Liver (tissue), 8 donors: ENCODE measurements at regions not wholly inside any gene's neighbourhood (a gene's known extent, or its start where the extent isn't known, plus 50 kb on each side); places are given as distances from the start of the nearest gene placed in this dataset.

Experiments
- DNase-seq: peaks from one replicate; pipeline ENCODE4 v3.0.0-alpha.2; 2017; ENCODE audit warnings: low spot score
- H3K27ac ChIP-seq, 2 donors: one replicate each; pipeline ENCODE4 v1.7.0; 2013; ENCODE audit warnings: inconsistent platforms in 2 of 2, low read length in 2 of 2, control low read depth in 1 of 2, low read depth in 1 of 2, mild to moderate bottlenecking in 1 of 2
- H3K27me3 ChIP-seq, 4 donors: one replicate each; pipeline versions ENCODE4 v1.6.1 to v1.7.0; 2013; ENCODE audit warnings: low read length in 3 of 4, inconsistent platforms in 1 of 4, mild to moderate bottlenecking in 1 of 4, moderate library complexity in 1 of 4; ENCODE audit not compliant: control insufficient read depth in 4 of 4, insufficient read depth in 4 of 4
- H3K36me3 ChIP-seq, 4 donors: one replicate each; pipeline versions ENCODE4 v1.6.1 to v1.7.0; 2013; ENCODE audit warnings: low read length in 3 of 4, mild to moderate bottlenecking in 3 of 4, low read depth in 1 of 4, moderate library complexity in 1 of 4; ENCODE audit not compliant: control insufficient read depth in 4 of 4, insufficient read depth in 3 of 4
- H3K4me1 ChIP-seq, 4 donors: one replicate each; pipeline versions ENCODE4 v1.6.1 to v1.7.0; 2013; ENCODE audit warnings: low read length in 3 of 4, mild to moderate bottlenecking in 3 of 4, moderate library complexity in 1 of 4; ENCODE audit not compliant: control insufficient read depth in 4 of 4, insufficient read depth in 4 of 4
- H3K4me3 ChIP-seq, 3 donors: one replicate each; pipeline versions ENCODE4 v1.6.1 to v1.7.0; 2013; ENCODE audit warnings: low read length in 3 of 3, control low read depth in 1 of 3, low read depth in 1 of 3, mild to moderate bottlenecking in 1 of 3
- H3K9ac ChIP-seq, 2 donors: one replicate each; pipeline ENCODE4 v1.7.0; 2013; ENCODE audit warnings: low read length in 2 of 2, mild to moderate bottlenecking in 2 of 2, moderate library complexity in 2 of 2, control low read depth in 1 of 2, low read depth in 1 of 2
- H3K9me3 ChIP-seq, 4 donors: one replicate each; pipeline versions ENCODE4 v1.6.1 to v1.7.0; 2013; ENCODE audit warnings: low read length in 3 of 4; ENCODE audit not compliant: control insufficient read depth in 4 of 4
- EGR1 ChIP-seq, 2 donors: IDR thresholded peaks; 2 replicates each; pipeline ENCODE4 v1.6.1; 2016 to 2018; ENCODE audit warnings: antibody characterized with exemption in 2 of 2, low read depth in 2 of 2
- FOXA1 ChIP-seq: IDR thresholded peaks from 2 replicates; pipeline ENCODE4 v1.6.1; 2016; ENCODE audit warnings: antibody characterized with exemption
- FOXA2 ChIP-seq: IDR thresholded peaks from 2 replicates; pipeline ENCODE4 v1.6.1; 2016; ENCODE audit warnings: antibody characterized with exemption
- GABPA ChIP-seq, 2 donors: IDR thresholded peaks in 1 of 2; conservative IDR thresholded peaks in 1 of 2; 2 replicates each; pipeline ENCODE4 v1.6.1; 2016; ENCODE audit warnings: antibody characterized with exemption in 2 of 2, mild to moderate bottlenecking in 1 of 2, moderate library complexity in 1 of 2
- HNF4A ChIP-seq, 2 donors: conservative IDR thresholded peaks; 2 replicates each; pipeline ENCODE4 v1.6.1; 2016; ENCODE audit warnings: antibody characterized with exemption in 2 of 2, mild to moderate bottlenecking in 2 of 2
- HNF4G ChIP-seq: IDR thresholded peaks from 2 replicates; pipeline ENCODE4 v1.6.1; 2016; ENCODE audit warnings: antibody characterized with exemption
- JUND ChIP-seq, 2 donors: IDR thresholded peaks; 2 replicates each; pipeline ENCODE4 v1.6.1; 2016; ENCODE audit warnings: antibody characterized with exemption in 2 of 2
- NR2F2 ChIP-seq: IDR thresholded peaks from 2 replicates; pipeline ENCODE4 v1.6.1; 2016; ENCODE audit warnings: antibody characterized with exemption
- RAD21 ChIP-seq, 2 donors: IDR thresholded peaks; 2 replicates each; pipeline ENCODE4 v1.6.1; 2016; ENCODE audit warnings: antibody characterized with exemption in 2 of 2, mild to moderate bottlenecking in 2 of 2
- RXRA ChIP-seq, 2 donors: IDR thresholded peaks; 2 replicates each; pipeline ENCODE4 v1.6.1; 2017 to 2018; ENCODE audit warnings: antibody characterized with exemption in 2 of 2, mild to moderate bottlenecking in 1 of 2
- SP1 ChIP-seq: IDR thresholded peaks from 2 replicates; pipeline ENCODE4 v1.6.1; 2018; ENCODE audit warnings: antibody characterized with exemption, mild to moderate bottlenecking
- TAF1 ChIP-seq: conservative IDR thresholded peaks from 2 replicates; pipeline ENCODE4 v1.6.1; 2016; ENCODE audit warnings: antibody characterized with exemption, mild to moderate bottlenecking
- YY1 ChIP-seq: IDR thresholded peaks from 2 replicates; pipeline ENCODE4 v1.6.1; 2016; ENCODE audit warnings: antibody characterized with exemption, mild to moderate bottlenecking
- WGBS: extraction: QIAGEN DNeasy Blood & Tissue Kit; methylation state at CpG from one replicate; pipeline ENCODE4 v1.1.7; 2013; 5-methylcytosine and 5-hydroxymethylcytosine counted together
- TF ChIP-seq, protein P1 (sequence below): fragments of 150-350 bp; IDR thresholded peaks from 2 replicates; pipeline ENCODE4 v1.5.1; 2017; ENCODE audit warnings: improper control_type of control experiment, low read depth, low read length; ENCODE audit not compliant: missing input control
- TF ChIP-seq, protein P2 (sequence below): IDR thresholded peaks from 2 replicates; pipeline ENCODE4 v1.6.1; 2016; ENCODE audit warnings: antibody characterized with exemption
- TF ChIP-seq, protein P3 (sequence below): IDR thresholded peaks from 2 replicates; pipeline ENCODE4 v1.6.1; 2016; ENCODE audit warnings: antibody characterized with exemption
- TF ChIP-seq, protein P4 (sequence below): IDR thresholded peaks from 2 replicates; pipeline ENCODE4 v1.6.1; 2016; ENCODE audit warnings: antibody characterized with exemption
- TF ChIP-seq, protein P5 (sequence below): IDR thresholded peaks from 2 replicates; pipeline ENCODE4 v1.6.1; 2016; ENCODE audit warnings: antibody characterized with exemption, mild to moderate bottlenecking
- donor health status: healthy.
- donor health status: healthy.
- donor health status: healthy.
- donor health status: healthy.
- donor health status: healthy.

DNA sequence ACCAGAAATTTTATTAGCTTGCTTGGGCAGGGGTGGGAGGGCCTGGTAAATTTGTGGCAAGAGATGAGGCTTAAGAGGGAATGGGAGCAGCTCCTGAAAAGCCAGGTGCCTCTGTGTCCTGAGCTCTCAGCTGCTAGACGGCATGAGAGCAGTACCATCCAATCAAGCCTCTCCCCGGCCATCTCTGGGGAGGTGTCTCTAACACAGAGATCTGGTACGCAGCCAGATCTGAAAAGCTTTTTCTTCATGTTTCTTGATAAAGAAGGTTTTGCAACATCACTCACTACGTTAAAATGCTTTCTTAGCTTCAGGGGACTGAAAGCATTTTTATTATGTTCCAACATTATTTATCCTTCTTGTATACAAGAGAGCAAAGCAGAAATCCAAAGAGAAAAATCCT lies 488.2 kb downstream of the RBFOX1 start (continued):
- TF ChIP-seq, protein P1, sequence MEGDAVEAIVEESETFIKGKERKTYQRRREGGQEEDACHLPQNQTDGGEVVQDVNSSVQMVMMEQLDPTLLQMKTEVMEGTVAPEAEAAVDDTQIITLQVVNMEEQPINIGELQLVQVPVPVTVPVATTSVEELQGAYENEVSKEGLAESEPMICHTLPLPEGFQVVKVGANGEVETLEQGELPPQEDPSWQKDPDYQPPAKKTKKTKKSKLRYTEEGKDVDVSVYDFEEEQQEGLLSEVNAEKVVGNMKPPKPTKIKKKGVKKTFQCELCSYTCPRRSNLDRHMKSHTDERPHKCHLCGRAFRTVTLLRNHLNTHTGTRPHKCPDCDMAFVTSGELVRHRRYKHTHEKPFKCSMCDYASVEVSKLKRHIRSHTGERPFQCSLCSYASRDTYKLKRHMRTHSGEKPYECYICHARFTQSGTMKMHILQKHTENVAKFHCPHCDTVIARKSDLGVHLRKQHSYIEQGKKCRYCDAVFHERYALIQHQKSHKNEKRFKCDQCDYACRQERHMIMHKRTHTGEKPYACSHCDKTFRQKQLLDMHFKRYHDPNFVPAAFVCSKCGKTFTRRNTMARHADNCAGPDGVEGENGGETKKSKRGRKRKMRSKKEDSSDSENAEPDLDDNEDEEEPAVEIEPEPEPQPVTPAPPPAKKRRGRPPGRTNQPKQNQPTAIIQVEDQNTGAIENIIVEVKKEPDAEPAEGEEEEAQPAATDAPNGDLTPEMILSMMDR, result no peak
- TF ChIP-seq EGR1 (IDR thresholded peaks at IDR 0.05; ENCODE audit: low read depth in 2 of 2) (no peak), YY1 (no peak), FOXA2 (no peak)

DNA sequence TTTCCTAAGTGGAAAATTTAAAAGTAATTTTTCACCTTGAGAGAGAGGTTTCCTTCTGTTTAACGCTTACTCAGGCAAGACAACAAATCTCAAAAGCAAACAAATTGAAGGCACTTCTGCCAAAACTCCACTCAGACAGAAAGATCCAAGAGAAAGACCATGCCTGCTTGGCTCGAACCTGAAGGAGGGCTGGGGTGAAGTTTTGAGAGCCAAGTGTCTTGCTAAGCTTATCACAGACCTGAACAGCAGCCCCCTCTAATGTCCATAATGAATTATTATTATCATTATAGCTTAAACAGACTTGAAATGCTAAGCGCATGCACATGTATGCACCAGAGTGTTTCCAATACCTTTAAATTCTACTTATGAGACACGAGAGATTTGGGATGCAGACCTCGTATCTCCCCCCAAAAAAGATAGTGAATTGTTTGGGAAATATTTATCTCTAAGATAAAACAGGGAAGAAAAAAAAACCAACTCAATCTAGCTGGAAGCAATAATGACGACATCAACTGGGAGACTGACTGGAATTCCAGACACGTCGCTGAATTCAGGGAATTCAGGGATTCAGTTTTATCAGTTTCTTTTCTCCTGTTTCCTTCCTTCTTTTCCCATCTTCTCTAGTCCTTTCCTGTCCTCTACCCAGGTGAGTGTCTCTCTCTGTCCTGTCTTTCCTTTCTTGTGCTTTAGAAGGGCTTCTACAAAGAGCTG lies 473.2 kb downstream of the RBFOX1 start:
- Histone ChIP-seq H3K4me1 (no peaks in the 10 kb centered on the region), H3K9ac (no peak overlapping the region), H3K36me3 (no peaks in the 10 kb centered on the region), H3K9me3 (no peaks in the 10 kb centered on the region), H3K4me3 (no peak overlapping the region), H3K27me3 (no peaks in the 10 kb centered on the region), H3K27ac (no peak overlapping the region)
- no peak for DNase-seq
- TF ChIP-seq SP1 (no peak), HNF4A (conservative IDR thresholded peaks at IDR 0.05) (no peak), GABPA (IDR thresholded peaks at IDR 0.05 in 1 of 2, conservative IDR thresholded peaks at IDR 0.05 in 1 of 2) (no peak), FOXA2 (no peak), NR2F2 (no peak), JUND (IDR thresholded peaks at IDR 0.05) (no peak), RXRA (IDR thresholded peaks at IDR 0.05) (no peak), HNF4G (no peak), TAF1 (no peak), EGR1 (IDR thresholded peaks at IDR 0.05; ENCODE audit: low read depth in 2 of 2) (no peak), FOXA1 (no peak), RAD21 (IDR thresholded peaks at IDR 0.05) (no peak), YY1 (no peak)
- TF ChIP-seq, protein P2, sequence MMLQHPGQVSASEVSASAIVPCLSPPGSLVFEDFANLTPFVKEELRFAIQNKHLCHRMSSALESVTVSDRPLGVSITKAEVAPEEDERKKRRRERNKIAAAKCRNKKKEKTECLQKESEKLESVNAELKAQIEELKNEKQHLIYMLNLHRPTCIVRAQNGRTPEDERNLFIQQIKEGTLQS, result no peak
- TF ChIP-seq, protein P3, sequence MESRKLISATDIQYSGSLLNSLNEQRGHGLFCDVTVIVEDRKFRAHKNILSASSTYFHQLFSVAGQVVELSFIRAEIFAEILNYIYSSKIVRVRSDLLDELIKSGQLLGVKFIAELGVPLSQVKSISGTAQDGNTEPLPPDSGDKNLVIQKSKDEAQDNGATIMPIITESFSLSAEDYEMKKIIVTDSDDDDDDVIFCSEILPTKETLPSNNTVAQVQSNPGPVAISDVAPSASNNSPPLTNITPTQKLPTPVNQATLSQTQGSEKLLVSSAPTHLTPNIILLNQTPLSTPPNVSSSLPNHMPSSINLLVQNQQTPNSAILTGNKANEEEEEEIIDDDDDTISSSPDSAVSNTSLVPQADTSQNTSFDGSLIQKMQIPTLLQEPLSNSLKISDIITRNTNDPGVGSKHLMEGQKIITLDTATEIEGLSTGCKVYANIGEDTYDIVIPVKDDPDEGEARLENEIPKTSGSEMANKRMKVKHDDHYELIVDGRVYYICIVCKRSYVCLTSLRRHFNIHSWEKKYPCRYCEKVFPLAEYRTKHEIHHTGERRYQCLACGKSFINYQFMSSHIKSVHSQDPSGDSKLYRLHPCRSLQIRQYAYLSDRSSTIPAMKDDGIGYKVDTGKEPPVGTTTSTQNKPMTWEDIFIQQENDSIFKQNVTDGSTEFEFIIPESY, result no peak
- TF ChIP-seq, protein P1, result no peak
- TF ChIP-seq, protein P4, sequence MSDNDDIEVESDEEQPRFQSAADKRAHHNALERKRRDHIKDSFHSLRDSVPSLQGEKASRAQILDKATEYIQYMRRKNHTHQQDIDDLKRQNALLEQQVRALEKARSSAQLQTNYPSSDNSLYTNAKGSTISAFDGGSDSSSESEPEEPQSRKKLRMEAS, result no peak
- TF ChIP-seq, protein P5, sequence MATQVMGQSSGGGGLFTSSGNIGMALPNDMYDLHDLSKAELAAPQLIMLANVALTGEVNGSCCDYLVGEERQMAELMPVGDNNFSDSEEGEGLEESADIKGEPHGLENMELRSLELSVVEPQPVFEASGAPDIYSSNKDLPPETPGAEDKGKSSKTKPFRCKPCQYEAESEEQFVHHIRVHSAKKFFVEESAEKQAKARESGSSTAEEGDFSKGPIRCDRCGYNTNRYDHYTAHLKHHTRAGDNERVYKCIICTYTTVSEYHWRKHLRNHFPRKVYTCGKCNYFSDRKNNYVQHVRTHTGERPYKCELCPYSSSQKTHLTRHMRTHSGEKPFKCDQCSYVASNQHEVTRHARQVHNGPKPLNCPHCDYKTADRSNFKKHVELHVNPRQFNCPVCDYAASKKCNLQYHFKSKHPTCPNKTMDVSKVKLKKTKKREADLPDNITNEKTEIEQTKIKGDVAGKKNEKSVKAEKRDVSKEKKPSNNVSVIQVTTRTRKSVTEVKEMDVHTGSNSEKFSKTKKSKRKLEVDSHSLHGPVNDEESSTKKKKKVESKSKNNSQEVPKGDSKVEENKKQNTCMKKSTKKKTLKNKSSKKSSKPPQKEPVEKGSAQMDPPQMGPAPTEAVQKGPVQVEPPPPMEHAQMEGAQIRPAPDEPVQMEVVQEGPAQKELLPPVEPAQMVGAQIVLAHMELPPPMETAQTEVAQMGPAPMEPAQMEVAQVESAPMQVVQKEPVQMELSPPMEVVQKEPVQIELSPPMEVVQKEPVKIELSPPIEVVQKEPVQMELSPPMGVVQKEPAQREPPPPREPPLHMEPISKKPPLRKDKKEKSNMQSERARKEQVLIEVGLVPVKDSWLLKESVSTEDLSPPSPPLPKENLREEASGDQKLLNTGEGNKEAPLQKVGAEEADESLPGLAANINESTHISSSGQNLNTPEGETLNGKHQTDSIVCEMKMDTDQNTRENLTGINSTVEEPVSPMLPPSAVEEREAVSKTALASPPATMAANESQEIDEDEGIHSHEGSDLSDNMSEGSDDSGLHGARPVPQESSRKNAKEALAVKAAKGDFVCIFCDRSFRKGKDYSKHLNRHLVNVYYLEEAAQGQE, result no peak
- 46% methylated on average over 8 of the region's 8 CpGs for WGBS
